ENCODE measurements at regions not wholly inside any gene's neighbourhood (a gene's known extent, or its start where the extent isn't known, plus 50 kb on each side); places are given as distances from the start of the nearest gene placed in this dataset.

GRCh38 chrY:15592957-15593356 is 1068.6 kb downstream of the NLGN4Y start (continued):
- no peak for TF ChIP-seq ETS1 (IDR thresholded peaks at IDR 0.05)

- H3K27me3 ChIP-seq (ENCODE audit: insufficient read depth), result no peaks in the 10 kb centered on the region
- Mint-ChIP-seq H3K9me3 (peaks cover 32% of the 10 kb centered on the region), H3K27ac (no peak overlapping the region), H3K36me3 (ENCODE audit: low read depth) (peaks cover 22% of the 10 kb centered on the region; the same call in 2 of the 3 replicates), H3K4me3 (no peak overlapping the region), H3K4me1 (no peaks in the 10 kb centered on the region), H3K27me3 (ENCODE audit: insufficient read depth, low read depth, poor library complexity) (no peaks in the 10 kb centered on the region)
- no peaks in the 10 kb centered on the region for H4K20me1 ChIP-seq (replicated peaks; ENCODE audit: insufficient read depth)
- DNase-seq (ENCODE audit: low spot score) (no peak), ATAC-seq (no peak)
- H3K27ac ChIP-seq (ENCODE audit: low read depth), result no peak overlapping the region
- H3K4me3 ChIP-seq, result no peak overlapping the region
- H2AFZ ChIP-seq, result no peak overlapping the region
- H3K79me2 ChIP-seq (replicated peaks; ENCODE audit: insufficient read depth), result no peaks in the 10 kb centered on the region
- H3K36me3 ChIP-seq (ENCODE audit: insufficient read depth), result no peaks in the 10 kb centered on the region
- H3K4me1 ChIP-seq (ENCODE audit: insufficient read depth), result no peaks in the 10 kb centered on the region; the same call in 1 of the 2 replicates
- no peaks in the 10 kb centered on the region for H3F3A ChIP-seq (replicated peaks; ENCODE audit: low read depth)
- H3K4me2 ChIP-seq, result no peak overlapping the region
- H3K9me2 ChIP-seq (ENCODE audit: insufficient read depth), result no peaks in the 10 kb centered on the region; the same call in 1 of the 2 replicates
- TF ChIP-seq REST (IDR thresholded peaks at IDR 0.05; ENCODE audit: unreplicated experiment) (no peak), CTCF (conservative IDR thresholded peaks at IDR 0.05; ENCODE audit: low read depth in 2 of 2) (no peak), ZNF462 (CRISPR knock-in tag; IDR thresholded peaks at IDR 0.05) (no peak), ETS1 (IDR thresholded peaks at IDR 0.05) (no peak), ZNF331 (CRISPR knock-in tag; IDR thresholded peaks at IDR 0.05; ENCODE audit: low read depth) (no peak), STAT1 (IDR thresholded peaks at IDR 0.05; ENCODE audit: unreplicated experiment) (no peak), JUNB (IDR thresholded peaks at IDR 0.05; ENCODE audit: unreplicated experiment) (no peak), EZH2phosphoT487 (IDR thresholded peaks at IDR 0.05; ENCODE audit: unreplicated experiment) (no peak), ZNF114 (CRISPR knock-in tag; IDR thresholded peaks at IDR 0.05) (no peak), CREB1 (CRISPR knock-in tag; IDR thresholded peaks at IDR 0.05; ENCODE audit: low read depth) (no peak)
Observed at GRCh38 chrY:15593476-15594160, 1069.3 kb downstream of the NLGN4Y start.
